HG03354 (cell line): ENCODE measurements at regions not wholly inside any gene's neighbourhood (a gene's known extent, or its start where the extent isn't known, plus 50 kb on each side); places are given as distances from the start of the nearest gene placed in this dataset.

Source experiments
- ATAC-seq: cut with Tn5 transposase; IDR thresholded peaks from one replicate; pipeline ENCODE4 v1.9.1; 2021; ENCODE audit warnings: mild to moderate bottlenecking; ENCODE audit not compliant: unreplicated experiment, poor library complexity, severe bottlenecking

DNA sequence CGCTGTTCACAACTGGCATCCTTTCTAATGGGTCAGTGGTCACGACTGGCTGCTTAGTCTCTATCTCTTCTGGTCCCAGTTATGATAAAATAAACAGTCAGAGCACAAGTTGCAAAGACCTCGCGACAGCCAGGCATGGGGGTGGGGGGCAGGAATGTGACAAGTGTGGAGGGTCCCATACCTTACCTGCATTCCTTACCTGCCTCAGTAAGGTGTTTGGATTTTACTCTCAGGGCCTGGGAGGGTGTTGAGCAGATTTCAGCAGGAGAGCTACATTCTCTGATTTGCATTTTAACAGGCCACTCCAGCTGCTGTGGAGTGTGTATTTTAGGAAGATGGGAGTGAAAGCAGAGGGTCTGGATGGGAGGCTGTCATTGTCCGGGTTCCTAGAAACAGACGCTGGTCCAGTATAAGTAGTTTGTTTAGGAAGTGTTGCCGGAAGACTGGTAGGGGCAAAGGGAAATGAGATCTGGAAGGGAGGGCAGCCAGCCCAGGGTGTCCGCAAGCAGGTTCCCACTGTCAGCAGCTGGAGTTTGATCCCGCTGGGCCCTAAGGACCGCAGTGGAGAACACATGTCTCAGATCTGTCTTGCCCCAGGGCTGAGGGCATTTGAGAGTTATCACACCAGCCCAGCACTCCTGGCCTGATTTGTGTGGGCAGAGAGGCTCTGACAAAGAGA lies 920.0 kb downstream of the UQCRFS1 start:
- ATAC-seq: no peak

GRCh38 chr19:28291874-28292273 lies 921.1 kb downstream of the UQCRFS1 start:
- ATAC-seq: no peak

GRCh38 chr19:28290963-28291657 lies 921.8 kb downstream of the UQCRFS1 start:
- no peak for ATAC-seq

DNA sequence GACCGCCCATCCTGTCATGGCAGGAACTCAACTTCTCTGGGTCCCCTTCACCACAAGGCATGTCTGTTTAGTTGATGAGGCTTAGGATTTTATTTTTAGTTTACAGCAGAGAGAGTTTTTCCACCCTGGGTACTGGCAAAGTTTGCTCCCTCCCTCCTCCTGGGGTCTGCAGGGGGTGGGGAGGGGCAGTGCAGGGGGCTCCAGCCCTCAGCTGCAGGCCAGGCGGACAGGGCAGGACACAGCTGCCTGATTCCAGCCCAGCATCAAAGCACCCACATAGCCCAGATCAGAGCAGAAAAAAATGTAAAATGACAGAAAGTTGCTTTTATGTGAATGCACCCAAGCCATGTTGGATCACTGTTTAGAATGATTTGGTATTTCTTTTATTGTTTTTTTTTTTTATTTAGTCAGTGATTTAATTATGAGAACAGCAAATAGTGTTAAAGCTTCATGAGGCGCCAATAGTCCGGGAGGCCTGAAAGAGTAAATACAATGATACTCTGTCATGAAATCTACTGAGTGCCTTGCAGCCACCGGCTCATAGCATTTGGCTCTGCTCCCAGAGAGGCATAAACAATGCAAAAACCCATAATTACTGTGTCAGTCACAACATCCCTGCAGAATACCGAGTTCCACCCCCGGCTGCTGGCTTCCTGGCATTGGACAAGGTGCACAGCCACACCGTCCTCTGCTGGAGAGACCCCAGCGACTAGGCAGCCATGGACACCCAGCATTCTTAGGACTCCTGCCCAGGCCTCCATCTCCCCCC lies 923.5 kb downstream of the UQCRFS1 start:
- ATAC-seq: no peak

DNA sequence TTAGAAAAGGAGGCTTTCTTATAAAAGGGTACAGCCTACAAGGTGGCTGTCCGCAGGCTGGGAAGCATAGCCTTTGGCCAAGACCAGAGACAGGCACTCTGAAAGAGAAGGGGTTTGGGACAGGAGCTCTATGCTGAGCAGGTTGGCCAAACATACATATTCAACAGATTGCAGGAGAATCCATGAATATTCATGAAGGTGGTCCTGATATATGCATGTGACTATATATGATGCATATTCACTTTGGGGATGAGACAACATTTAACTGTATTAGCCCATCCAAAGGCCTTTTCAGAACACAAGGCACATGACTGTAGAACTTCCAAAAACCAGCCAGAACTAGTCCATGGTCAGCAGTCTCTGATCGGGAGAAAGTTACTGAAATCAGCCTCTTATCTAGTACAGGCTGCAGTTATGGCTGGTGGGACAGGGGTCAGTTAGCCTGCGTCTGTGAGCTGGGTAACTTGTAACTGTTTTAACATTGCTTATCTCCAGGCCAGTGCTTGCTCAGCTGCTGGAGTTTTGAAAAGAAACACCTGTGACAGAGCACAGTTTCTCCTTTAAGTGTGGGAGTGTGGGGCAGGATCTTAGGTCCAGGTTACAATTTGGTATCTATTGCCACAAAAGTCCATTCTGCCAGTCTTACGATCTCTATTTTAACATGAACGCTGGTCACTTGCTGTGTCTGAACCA lies 924.2 kb downstream of the UQCRFS1 start:
- ATAC-seq: no peak

DNA sequence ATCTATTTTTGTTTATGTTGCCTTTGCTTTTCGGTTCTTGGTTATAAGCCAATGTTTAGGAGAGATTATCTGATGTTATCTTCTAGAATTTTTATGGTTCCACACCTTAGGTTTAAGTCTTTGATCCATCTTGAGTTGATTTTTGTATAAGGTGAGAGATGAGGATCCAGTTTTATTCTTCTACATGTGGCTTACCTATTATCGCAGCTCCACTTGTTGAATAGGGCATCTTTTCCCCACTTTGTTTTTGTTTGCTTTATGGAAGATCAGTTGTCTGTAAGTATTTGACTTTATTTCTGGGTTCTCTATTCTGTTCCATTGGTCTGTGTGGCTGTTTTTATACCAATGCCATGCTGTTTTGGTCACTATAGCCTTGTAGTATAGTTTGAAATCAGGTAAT lies 927.0 kb downstream of the UQCRFS1 start:
- no peak for ATAC-seq

DNA sequence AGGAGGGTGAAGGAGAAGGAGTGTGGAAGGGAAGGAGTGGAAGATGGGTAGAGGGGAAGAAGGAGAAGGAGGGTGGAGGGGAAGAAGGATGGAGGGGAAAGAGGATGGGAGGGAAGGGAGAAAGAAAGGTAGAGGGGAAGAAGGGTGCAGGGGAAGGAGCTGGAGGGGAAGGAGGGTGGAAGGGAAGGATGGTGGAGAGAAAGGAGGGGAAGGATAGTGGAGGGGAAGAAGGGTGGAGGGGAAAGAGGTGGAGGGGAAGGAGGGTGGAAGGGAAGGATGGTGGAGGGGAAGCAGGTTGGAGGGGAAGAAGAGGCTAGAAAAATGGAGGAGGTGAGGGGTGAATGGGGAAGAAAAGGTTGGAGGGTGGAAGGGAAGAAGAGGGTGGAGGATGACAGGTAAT lies 927.9 kb downstream of the UQCRFS1 start:
- no peak for ATAC-seq

GRCh38 chr19:28284389-28284788 lies 928.6 kb downstream of the UQCRFS1 start:
- no peak for ATAC-seq

- ATAC-seq: no peak
Measured at GRCh38 chr19:28283592-28283991, 929.4 kb downstream of the UQCRFS1 start.

DNA sequence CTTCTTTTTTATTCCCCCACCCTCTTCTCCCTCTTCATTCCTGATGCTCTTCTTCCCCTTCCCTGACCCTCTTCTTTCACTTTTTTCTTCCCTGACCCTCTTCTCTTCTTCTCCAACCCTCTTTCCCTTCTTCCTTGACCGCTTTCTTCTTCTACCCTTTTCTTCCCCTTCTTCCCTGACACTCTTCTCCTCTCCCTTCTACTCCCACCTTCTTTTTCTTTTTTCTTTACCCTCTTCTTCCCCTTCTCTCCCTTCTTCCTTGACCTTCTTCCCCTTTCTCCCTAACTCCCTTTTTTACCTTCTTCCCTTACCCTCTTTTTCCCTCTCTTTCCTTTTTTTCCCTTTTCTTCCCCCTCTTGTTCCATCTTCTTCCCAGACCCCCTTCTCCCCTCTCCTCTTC lies 931.3 kb downstream of the UQCRFS1 start:
- ATAC-seq: no peak

DNA sequence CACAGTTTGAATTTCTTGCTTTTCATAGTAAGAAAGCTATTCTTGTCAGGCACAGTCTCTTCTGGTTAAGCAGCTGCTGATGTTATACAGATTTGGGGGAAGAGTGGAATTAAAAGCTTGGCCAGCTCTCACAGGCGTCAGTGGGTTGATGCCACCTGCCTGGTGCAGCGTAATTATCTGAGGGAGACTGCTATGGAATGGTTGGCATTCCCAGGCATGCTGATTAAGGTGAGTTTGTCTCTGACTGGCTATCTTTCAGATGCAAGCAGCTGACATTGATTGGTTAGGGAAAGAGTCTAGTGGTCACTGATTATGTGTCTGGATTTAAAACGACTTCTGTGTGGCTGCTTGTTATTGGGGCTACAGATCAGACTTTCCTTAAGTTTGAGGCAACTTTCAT lies 948.4 kb downstream of the UQCRFS1 start:
- ATAC-seq: no peak

- ATAC-seq: no peak
Measured at GRCh38 chr19:28258829-28259228, 954.1 kb downstream of the UQCRFS1 start.

DNA sequence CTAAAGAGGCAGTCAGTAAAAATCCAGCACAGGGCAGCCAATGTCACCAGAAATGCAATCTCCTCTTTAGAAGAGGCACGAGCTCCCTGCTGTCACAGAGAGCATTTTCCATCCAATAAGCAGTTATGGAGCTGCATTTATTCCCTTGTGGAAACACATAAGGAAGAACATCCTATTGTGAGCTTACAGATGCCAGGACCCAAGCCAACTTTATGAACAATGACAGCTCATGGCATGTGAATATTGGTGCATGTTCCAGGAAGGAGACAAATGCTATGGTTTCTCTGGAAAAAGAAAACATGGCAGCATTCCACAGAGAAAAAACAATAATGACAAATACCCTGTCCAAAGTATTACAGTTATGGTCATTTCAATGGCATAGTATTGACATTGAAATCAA lies 955.6 kb downstream of the UQCRFS1 start:
- ATAC-seq: no peak

- ATAC-seq: no peak
Measured at GRCh38 chr19:28247243-28247642, 965.7 kb downstream of the UQCRFS1 start.

DNA sequence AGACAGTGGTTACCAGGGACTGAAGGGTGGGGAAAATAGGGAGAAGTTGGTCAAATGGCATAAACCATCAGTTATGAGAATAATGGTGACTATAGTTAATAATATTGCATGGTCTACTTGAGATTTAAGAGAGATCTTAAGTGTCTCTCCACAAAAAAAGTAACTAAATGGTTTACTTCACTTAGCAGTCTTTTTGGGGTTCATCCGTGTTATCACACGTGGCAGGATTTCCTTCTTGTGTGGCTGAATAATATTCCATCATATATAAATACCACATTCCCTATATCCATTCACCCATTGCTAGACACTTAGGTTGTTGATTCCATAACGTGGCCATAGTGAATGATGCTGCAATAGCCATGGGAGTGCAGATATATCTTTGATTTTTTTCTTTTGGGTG lies 967.0 kb downstream of the UQCRFS1 start:
- no peak for ATAC-seq

- no peak for ATAC-seq
Measured at GRCh38 chr19:28244966-28245365, 968.0 kb downstream of the UQCRFS1 start.

GRCh38 chr19:28242317-28242927 lies 970.5 kb downstream of the UQCRFS1 start:
- ATAC-seq: no peak

GRCh38 chr19:28239270-28239669 lies 973.7 kb downstream of the UQCRFS1 start:
- no peak for ATAC-seq

GRCh38 chr19:28238270-28238820 lies 974.6 kb downstream of the UQCRFS1 start:
- ATAC-seq: no peak
